ENCODE measurements at regions not wholly inside any gene's neighbourhood (a gene's known extent, or its start where the extent isn't known, plus 50 kb on each side); places are given as distances from the start of the nearest gene placed in this dataset.

DNA sequence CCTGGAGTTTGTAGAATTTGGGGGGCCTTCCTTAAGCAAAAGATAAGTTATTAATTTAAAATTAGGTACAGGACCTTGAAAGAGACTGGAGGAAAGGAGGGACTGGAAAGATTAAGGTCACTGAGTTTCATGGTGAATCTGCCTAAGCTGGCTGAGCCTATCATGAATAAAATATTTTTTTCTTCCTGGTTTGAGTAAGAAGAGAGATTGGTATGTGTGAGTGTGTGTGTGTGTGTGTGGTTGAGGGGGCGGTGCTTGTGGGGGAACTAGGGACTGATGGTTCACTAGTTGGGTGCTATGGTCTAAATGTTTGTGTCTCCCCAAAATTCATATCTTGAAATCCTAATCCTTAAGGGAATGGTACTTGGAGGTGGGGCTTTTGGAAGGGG is 142.5 kb upstream of the PRKCQ start:
- H3K27me3 Mint-ChIP-seq (ENCODE audit: unreplicated experiment): peaks cover 8% of the 10 kb centered on the region
- no peaks in the 10 kb centered on the region for H3K36me3 Mint-ChIP-seq (ENCODE audit: low read depth, unreplicated experiment)
- H3K4me1 Mint-ChIP-seq (ENCODE audit: unreplicated experiment): peaks cover 55% of the 10 kb centered on the region
- peak overlapping the region; percentile 37 for H3K4me3 Mint-ChIP-seq (ENCODE audit: unreplicated experiment)
- H3K9me3 Mint-ChIP-seq (ENCODE audit: unreplicated experiment): no peaks in the 10 kb centered on the region
- TF ChIP-seq, protein P1, sequence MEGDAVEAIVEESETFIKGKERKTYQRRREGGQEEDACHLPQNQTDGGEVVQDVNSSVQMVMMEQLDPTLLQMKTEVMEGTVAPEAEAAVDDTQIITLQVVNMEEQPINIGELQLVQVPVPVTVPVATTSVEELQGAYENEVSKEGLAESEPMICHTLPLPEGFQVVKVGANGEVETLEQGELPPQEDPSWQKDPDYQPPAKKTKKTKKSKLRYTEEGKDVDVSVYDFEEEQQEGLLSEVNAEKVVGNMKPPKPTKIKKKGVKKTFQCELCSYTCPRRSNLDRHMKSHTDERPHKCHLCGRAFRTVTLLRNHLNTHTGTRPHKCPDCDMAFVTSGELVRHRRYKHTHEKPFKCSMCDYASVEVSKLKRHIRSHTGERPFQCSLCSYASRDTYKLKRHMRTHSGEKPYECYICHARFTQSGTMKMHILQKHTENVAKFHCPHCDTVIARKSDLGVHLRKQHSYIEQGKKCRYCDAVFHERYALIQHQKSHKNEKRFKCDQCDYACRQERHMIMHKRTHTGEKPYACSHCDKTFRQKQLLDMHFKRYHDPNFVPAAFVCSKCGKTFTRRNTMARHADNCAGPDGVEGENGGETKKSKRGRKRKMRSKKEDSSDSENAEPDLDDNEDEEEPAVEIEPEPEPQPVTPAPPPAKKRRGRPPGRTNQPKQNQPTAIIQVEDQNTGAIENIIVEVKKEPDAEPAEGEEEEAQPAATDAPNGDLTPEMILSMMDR (IDR thresholded peaks at IDR 0.05; ENCODE audit: unreplicated experiment): no peak
- no peak for DNase-seq (ENCODE audit: low spot score)
- peak overlapping the region; percentile 89 for H3K27ac Mint-ChIP-seq (ENCODE audit: unreplicated experiment)

DNA sequence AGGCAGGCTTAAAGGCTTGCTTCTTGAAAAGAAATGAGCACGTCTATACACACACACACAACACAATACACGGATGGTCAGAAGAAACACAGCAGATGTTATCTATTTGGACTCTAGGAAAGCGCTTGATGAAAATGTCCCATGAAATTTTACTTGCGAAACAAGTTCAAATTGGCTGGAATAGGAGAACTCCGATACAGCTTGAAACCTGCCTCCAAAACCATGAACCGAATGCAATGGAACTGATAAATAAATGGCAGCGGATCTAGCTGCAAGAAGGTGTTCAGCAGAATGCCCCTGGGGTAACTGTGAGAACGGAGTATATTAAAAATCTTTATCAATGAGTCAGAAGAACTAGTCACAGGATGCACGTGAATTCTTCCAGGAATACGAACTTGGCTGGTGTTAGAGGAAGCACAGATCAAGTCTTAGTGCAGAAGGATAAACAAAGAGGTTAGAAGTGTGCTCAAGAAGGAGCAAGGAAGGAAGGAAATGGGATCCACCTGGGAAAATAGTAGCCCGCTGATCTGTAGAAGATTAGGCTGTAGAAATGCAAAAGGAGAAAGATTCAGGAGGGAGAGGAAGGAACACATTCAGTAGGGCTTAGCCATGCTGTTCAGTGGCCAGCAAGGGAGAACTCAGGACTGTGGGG is 142.0 kb upstream of the PRKCQ start:
- H3K4me3 Mint-ChIP-seq (ENCODE audit: unreplicated experiment): peak overlapping the region; percentile 27
- DNase-seq (ENCODE audit: low spot score): no peak
- peaks cover 5% of the 10 kb centered on the region for H3K27me3 Mint-ChIP-seq (ENCODE audit: unreplicated experiment)
- TF ChIP-seq, protein P1 (IDR thresholded peaks at IDR 0.05; ENCODE audit: unreplicated experiment): no peak
- no peaks in the 10 kb centered on the region for H3K36me3 Mint-ChIP-seq (ENCODE audit: low read depth, unreplicated experiment)
- no peaks in the 10 kb centered on the region for H3K9me3 Mint-ChIP-seq (ENCODE audit: unreplicated experiment)
- peaks cover 55% of the 10 kb centered on the region for H3K4me1 Mint-ChIP-seq (ENCODE audit: unreplicated experiment)
- peak overlapping the region; percentile 89 for H3K27ac Mint-ChIP-seq (ENCODE audit: unreplicated experiment)

DNA sequence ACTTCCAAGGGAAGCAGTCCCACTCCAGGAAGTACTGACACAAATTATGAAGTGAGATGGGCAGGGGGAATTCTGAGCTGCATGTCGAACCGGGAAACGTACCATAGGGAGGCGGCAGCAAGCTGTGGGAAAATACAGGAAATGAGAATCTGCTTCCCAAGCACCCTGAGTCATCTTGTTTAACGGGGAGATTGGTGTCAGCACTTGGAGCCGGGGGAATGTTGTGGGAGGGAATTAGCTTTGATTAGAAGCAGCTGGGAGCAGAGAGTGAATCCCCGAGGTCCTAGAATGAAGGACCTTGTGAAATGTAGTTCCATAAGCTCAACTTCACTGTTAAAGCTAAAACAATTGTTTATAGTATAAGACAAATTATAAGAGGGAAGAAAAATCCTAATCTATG is 141.4 kb upstream of the PRKCQ start:
- H3K4me1 Mint-ChIP-seq (ENCODE audit: unreplicated experiment): peaks cover 55% of the 10 kb centered on the region
- H3K27me3 Mint-ChIP-seq (ENCODE audit: unreplicated experiment): peaks cover 5% of the 10 kb centered on the region
- H3K4me3 Mint-ChIP-seq (ENCODE audit: unreplicated experiment): no peak overlapping the region
- peak overlapping the region; percentile 89 for H3K27ac Mint-ChIP-seq (ENCODE audit: unreplicated experiment)
- DNase-seq (ENCODE audit: low spot score): peak; percentile 24
- TF ChIP-seq, protein P1 (IDR thresholded peaks at IDR 0.05; ENCODE audit: unreplicated experiment): no peak
- no peaks in the 10 kb centered on the region for H3K36me3 Mint-ChIP-seq (ENCODE audit: low read depth, unreplicated experiment)
- H3K9me3 Mint-ChIP-seq (ENCODE audit: unreplicated experiment): no peaks in the 10 kb centered on the region

DNA sequence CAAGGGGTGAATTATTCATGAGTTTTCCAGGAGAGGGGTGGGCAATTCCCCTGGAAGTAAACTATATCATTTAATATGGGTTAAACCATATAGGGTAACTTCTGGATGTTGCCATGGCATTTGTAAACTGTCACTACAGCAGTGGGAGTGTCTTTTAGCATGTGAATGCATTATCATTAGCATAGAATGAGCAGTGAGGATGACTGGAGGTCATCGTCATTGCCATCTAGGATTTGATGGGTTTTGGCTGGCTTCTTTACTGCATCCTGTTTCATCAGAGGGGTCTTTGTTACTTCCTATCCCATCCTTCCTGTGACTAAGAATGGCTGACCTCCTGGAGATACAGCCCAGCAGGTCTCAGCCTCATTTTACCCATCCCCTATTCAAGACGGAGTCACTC is 139.5 kb upstream of the PRKCQ start:
- H3K4me3 Mint-ChIP-seq (ENCODE audit: unreplicated experiment): no peak overlapping the region
- H3K27ac Mint-ChIP-seq (ENCODE audit: unreplicated experiment): peak overlapping the region; percentile 16
- no peak for DNase-seq (ENCODE audit: low spot score)
- TF ChIP-seq, protein P1 (IDR thresholded peaks at IDR 0.05; ENCODE audit: unreplicated experiment): no peak
- no peaks in the 10 kb centered on the region for H3K36me3 Mint-ChIP-seq (ENCODE audit: low read depth, unreplicated experiment)
- H3K27me3 Mint-ChIP-seq (ENCODE audit: unreplicated experiment): peaks cover 5% of the 10 kb centered on the region
- H3K4me1 Mint-ChIP-seq (ENCODE audit: unreplicated experiment): peaks cover 51% of the 10 kb centered on the region
- H3K9me3 Mint-ChIP-seq (ENCODE audit: unreplicated experiment): no peaks in the 10 kb centered on the region

DNA sequence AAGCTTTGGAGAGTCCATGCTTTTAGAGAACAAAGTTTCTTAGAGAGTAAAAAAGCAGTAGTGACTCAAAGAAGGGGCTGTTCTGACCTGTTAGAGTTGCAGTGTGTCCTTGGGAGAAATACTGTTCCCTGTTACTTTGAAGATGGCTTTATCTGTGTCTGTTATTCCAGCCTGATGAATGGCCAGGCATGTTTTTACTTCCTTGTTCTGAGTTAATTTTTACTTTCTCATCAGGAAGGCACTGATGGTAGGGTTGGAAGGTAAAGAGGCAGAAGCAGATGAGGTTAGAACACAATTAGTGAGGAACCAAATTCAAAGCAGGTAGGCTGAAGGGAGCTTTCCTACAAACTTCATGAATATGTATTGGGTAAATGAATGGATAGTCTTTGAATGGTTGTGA is 138.5 kb upstream of the PRKCQ start:
- H3K9me3 Mint-ChIP-seq (ENCODE audit: unreplicated experiment): no peaks in the 10 kb centered on the region
- no peak for DNase-seq (ENCODE audit: low spot score)
- H3K36me3 Mint-ChIP-seq (ENCODE audit: low read depth, unreplicated experiment): no peaks in the 10 kb centered on the region
- H3K27me3 Mint-ChIP-seq (ENCODE audit: unreplicated experiment): peaks cover 4% of the 10 kb centered on the region
- H3K4me1 Mint-ChIP-seq (ENCODE audit: unreplicated experiment): peaks cover 44% of the 10 kb centered on the region
- no peak overlapping the region for H3K4me3 Mint-ChIP-seq (ENCODE audit: unreplicated experiment)
- no peak overlapping the region for H3K27ac Mint-ChIP-seq (ENCODE audit: unreplicated experiment)
- TF ChIP-seq, protein P1 (IDR thresholded peaks at IDR 0.05; ENCODE audit: unreplicated experiment): no peak
